Esophagus muscularis mucosa (tissue), 4 donors: ENCODE measurements at regions not wholly inside any gene's neighbourhood (a gene's known extent, or its start where the extent isn't known, plus 50 kb on each side); places are given as distances from the start of the nearest gene placed in this dataset.

Experiments
- DNase-seq: peaks from one replicate; pipeline ENCODE4 v3.0.0-alpha.2; 2017; ENCODE audit errors: extremely low spot score
- H3K27ac ChIP-seq, 4 donors: fragments of 200-600 bp; sonication (generic); replicated peaks in 1 of 4; 1 replicate in 3 of 4; 2 replicates in 1 of 4; pipeline ENCODE4 v1.5.1; 2016 to 2019; ENCODE audit warnings: mild to moderate bottlenecking in 1 of 4
- H3K27me3 ChIP-seq, 4 donors: fragments of 200-600 bp; sonication (generic); one replicate each; pipeline versions ENCODE4 v1.5.1 to v1.6.0; 2016 to 2019
- H3K36me3 ChIP-seq, 4 donors: fragments of 200-600 bp; sonication (generic); one replicate each; pipeline ENCODE4 v1.5.1; 2016 to 2019
- H3K4me1 ChIP-seq, 4 donors: fragments of 200-600 bp; sonication (generic); one replicate each; pipeline ENCODE4 v1.5.1; 2016 to 2019
- H3K4me3 ChIP-seq, 4 donors: fragments of 200-600 bp; sonication (generic); 1 replicate in 2 of 4; 2 replicates in 2 of 4; pipeline ENCODE4 v1.5.1; 2016 to 2019; ENCODE audit warnings: mild to moderate bottlenecking in 4 of 4, moderate library complexity in 1 of 4
- H3K9me3 ChIP-seq, 4 donors: fragments of 200-600 bp; sonication (generic); 1 replicate in 3 of 4; 2 replicates in 1 of 4; pipeline ENCODE4 v1.5.1; 2016 to 2019
- EP300 ChIP-seq: sonication (generic); formaldehyde crosslinking; IDR thresholded peaks from one replicate; pipeline ENCODE4 v1.6.1; 2017; ENCODE audit warnings: antibody characterized with exemption
- POLR2A ChIP-seq: fragments of 450-650 bp; IDR thresholded peaks from one replicate; pipeline ENCODE4 v1.6.1; 2017; ENCODE audit warnings: antibody characterized with exemption, moderate library complexity, mild to moderate bottlenecking, low read depth
- POLR2AphosphoS5 ChIP-seq, 2 donors: sonication (generic); formaldehyde crosslinking; IDR thresholded peaks; one replicate each; pipeline ENCODE4 v1.6.1; 2017; ENCODE audit warnings: antibody characterized with exemption in 2 of 2
- WGBS: methylation state at CpG from one replicate; pipeline ENCODE4 v1.1.5; 2018; 5-methylcytosine and 5-hydroxymethylcytosine counted together
- intact Hi-C: fragments of 100-400 bp; cut with DNase I; formaldehyde crosslinking; loops from one replicate; pipeline ENCODE4 v1.15.1; 2023
- TF ChIP-seq, protein P1 (sequence below), 3 experiments: fragments of 200-600 bp in 2 of 3; fragments of 450-650 bp in 1 of 3; sonication (generic) in 2 of 3; IDR thresholded peaks; one replicate each; pipeline ENCODE4 v1.5.1; 2017 to 2019; ENCODE audit warnings: antibody characterized with exemption in 3 of 3, mild to moderate bottlenecking in 2 of 3, moderate library complexity in 1 of 3

- Histone ChIP-seq H3K36me3 (no peaks in the 10 kb centered on the region), H3K9me3 (no peaks in the 10 kb centered on the region), H3K4me3 (no peak overlapping the region), H3K4me1 (peaks cover 0 to 15% (median 11%) of the 10 kb centered on the region in 4 donors), H3K27me3 (no peaks in the 10 kb centered on the region), H3K27ac (no peak overlapping the region)
- intact Hi-C loops = no loop called here
- TF ChIP-seq POLR2A (no peak), POLR2AphosphoS5 (IDR thresholded peaks at IDR 0.05) (no peak), EP300 (no peak)
- TF ChIP-seq, protein P1, sequence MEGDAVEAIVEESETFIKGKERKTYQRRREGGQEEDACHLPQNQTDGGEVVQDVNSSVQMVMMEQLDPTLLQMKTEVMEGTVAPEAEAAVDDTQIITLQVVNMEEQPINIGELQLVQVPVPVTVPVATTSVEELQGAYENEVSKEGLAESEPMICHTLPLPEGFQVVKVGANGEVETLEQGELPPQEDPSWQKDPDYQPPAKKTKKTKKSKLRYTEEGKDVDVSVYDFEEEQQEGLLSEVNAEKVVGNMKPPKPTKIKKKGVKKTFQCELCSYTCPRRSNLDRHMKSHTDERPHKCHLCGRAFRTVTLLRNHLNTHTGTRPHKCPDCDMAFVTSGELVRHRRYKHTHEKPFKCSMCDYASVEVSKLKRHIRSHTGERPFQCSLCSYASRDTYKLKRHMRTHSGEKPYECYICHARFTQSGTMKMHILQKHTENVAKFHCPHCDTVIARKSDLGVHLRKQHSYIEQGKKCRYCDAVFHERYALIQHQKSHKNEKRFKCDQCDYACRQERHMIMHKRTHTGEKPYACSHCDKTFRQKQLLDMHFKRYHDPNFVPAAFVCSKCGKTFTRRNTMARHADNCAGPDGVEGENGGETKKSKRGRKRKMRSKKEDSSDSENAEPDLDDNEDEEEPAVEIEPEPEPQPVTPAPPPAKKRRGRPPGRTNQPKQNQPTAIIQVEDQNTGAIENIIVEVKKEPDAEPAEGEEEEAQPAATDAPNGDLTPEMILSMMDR (IDR thresholded peaks at IDR 0.05) = no peak
- WGBS = 43% methylated on average over 5 of the region's 5 CpGs
- no peak for DNase-seq
Observed at GRCh38 chr14:83867566-83868225, 1662.2 kb upstream of the FLRT2 start.

- Histone ChIP-seq H3K4me3 (no peak overlapping the region), H3K9me3 (no peaks in the 10 kb centered on the region), H3K27ac (no peak overlapping the region), H3K36me3 (no peaks in the 10 kb centered on the region), H3K27me3 (no peaks in the 10 kb centered on the region), H3K4me1 (peaks cover 0 to 22% (median 15%) of the 10 kb centered on the region in 4 donors)
- 43% methylated on average over 2 of the region's 2 CpGs for WGBS
- DNase-seq = no peak
- TF ChIP-seq POLR2A (no peak), EP300 (no peak), POLR2AphosphoS5 (IDR thresholded peaks at IDR 0.05) (no peak)
- TF ChIP-seq, protein P1 (IDR thresholded peaks at IDR 0.05) = no peak
- intact Hi-C loops = no loop called here
Observed at GRCh38 chr14:83870546-83871270, 1659.2 kb upstream of the FLRT2 start.

- DNase-seq = no peak
- Histone ChIP-seq H3K9me3 (no peaks in the 10 kb centered on the region), H3K36me3 (no peaks in the 10 kb centered on the region), H3K27me3 (no peaks in the 10 kb centered on the region), H3K4me3 (no peak overlapping the region), H3K4me1 (peaks cover 0 to 13% (median 6%) of the 10 kb centered on the region in 4 donors), H3K27ac (no peak overlapping the region)
- intact Hi-C loops = no loop called here
- TF ChIP-seq EP300 (no peak), POLR2A (no peak), POLR2AphosphoS5 (IDR thresholded peaks at IDR 0.05) (no peak)
- TF ChIP-seq, protein P1 (IDR thresholded peaks at IDR 0.05) = no peak
- 23% methylated on average over 3 of the region's 3 CpGs for WGBS
Observed at GRCh38 chr14:83873669-83874068, 1656.3 kb upstream of the FLRT2 start.

- Histone ChIP-seq H3K4me1 (peaks cover 0 to 13% (median 6%) of the 10 kb centered on the region in 4 donors), H3K4me3 (no peak overlapping the region), H3K27ac (no peak overlapping the region), H3K36me3 (no peaks in the 10 kb centered on the region), H3K27me3 (no peaks in the 10 kb centered on the region), H3K9me3 (no peaks in the 10 kb centered on the region)
- intact Hi-C loops = no loop called here
- WGBS = 29% methylated on average over 1 of the region's 1 CpG
- no peak for TF ChIP-seq POLR2A
- no peak for TF ChIP-seq POLR2AphosphoS5 (IDR thresholded peaks at IDR 0.05)
- DNase-seq = no peak
Observed at GRCh38 chr14:83874662-83875061, 1655.3 kb upstream of the FLRT2 start.

- Histone ChIP-seq H3K4me1 (no peaks in the 10 kb centered on the region), H3K36me3 (no peaks in the 10 kb centered on the region), H3K4me3 (no peak overlapping the region), H3K9me3 (no peaks in the 10 kb centered on the region), H3K27me3 (no peaks in the 10 kb centered on the region), H3K27ac (no peak overlapping the region)
- no peak for TF ChIP-seq POLR2A
- TF ChIP-seq, protein P1 (IDR thresholded peaks at IDR 0.05) = no peak
- TF ChIP-seq EP300 = no peak
- TF ChIP-seq POLR2AphosphoS5 (IDR thresholded peaks at IDR 0.05) = no peak
- intact Hi-C loops = no loop called here
- DNase-seq = no peak
- WGBS = 85% methylated on average over 1 of the region's 1 CpG
Observed at GRCh38 chr14:83883732-83884131, 1646.2 kb upstream of the FLRT2 start.
